IMR-90 (cell line): ENCODE measurements at regions not wholly inside any gene's neighbourhood (a gene's known extent, or its start where the extent isn't known, plus 50 kb on each side); places are given as distances from the start of the nearest gene placed in this dataset.

Experiments used
- ATAC-seq: fragments of 200-7000 bp; cut with Tn5 transposase; 2 replicates; pipeline ENCODE4 v1.9.1; 2020; ENCODE audit warnings: low read depth, mild to moderate bottlenecking, moderate library complexity
- BruUV-seq: library from RNA; stranded (reverse); fragments of 400-500 nt; replicated peaks from 2 replicates; lab custom pipeline; 2021; lab: Mats Ljungman, UMichigan
- CTCF ChIA-PET: fragments of 300-600 bp; formaldehyde crosslinking; extraction: SDS; loops from one replicate; lab custom pipeline; 2021; ENCODE audit warnings: antibody characterized with exemption; lab: Yijun Ruan, JAX
- POLR2A ChIA-PET: fragments of 300-600 bp; sonication (Branson Sonifier 250); formaldehyde crosslinking; loops from one replicate; lab custom pipeline; 2022; ENCODE audit warnings: antibody characterized with exemption; ENCODE audit not compliant: unreplicated experiment; lab: Charles Lee
- DNase-seq: peaks from one replicate; pipeline ENCODE4 v3.0.0; 2013
- H2AFZ ChIP-seq: replicated peaks from 2 replicates; pipeline ENCODE3; 2013; ENCODE audit warnings: low read length, mild to moderate bottlenecking; ENCODE audit not compliant: poor library complexity
- H2AK5ac ChIP-seq: 2 replicates; pipeline ENCODE4 v1.6.1; 2013; ENCODE audit warnings: low read depth, low read length, inconsistent platforms
- H2AK9ac ChIP-seq: replicated peaks from 2 replicates; pipeline ENCODE3; 2013; ENCODE audit warnings: mild to moderate bottlenecking, low read depth, low read length, moderate library complexity; ENCODE audit not compliant: poor library complexity
- H2BK120ac ChIP-seq: 2 replicates; pipeline ENCODE4 v1.6.1; 2013; ENCODE audit warnings: low read depth, low read length, inconsistent platforms
- H2BK15ac ChIP-seq: 3 replicates; pipeline ENCODE4 v1.6.1; 2013; ENCODE audit warnings: low read depth, low read length, inconsistent platforms
- H2BK20ac ChIP-seq: 2 replicates; pipeline ENCODE4 v1.6.1; 2013; ENCODE audit warnings: low read depth, mild to moderate bottlenecking, inconsistent platforms, low read length, moderate library complexity
- H2BK5ac ChIP-seq: 2 replicates; pipeline ENCODE4 v1.6.1; 2013; ENCODE audit warnings: mild to moderate bottlenecking, low read depth, low read length, inconsistent platforms; ENCODE audit not compliant: poor library complexity, severe bottlenecking
- H3K14ac ChIP-seq: replicated peaks from 2 replicates; pipeline ENCODE4 v1.6.1; 2013; ENCODE audit warnings: low read depth, low read length, inconsistent platforms
- H3K18ac ChIP-seq: 2 replicates; pipeline ENCODE4 v1.6.1; 2013; ENCODE audit warnings: low read depth, low read length, control low read depth
- H3K23ac ChIP-seq: 2 replicates; pipeline ENCODE4 v1.6.1; 2013; ENCODE audit warnings: low read depth, low read length, inconsistent platforms
- H3K27ac ChIP-seq: 2 replicates; pipeline ENCODE4 v1.5.1; 2013; ENCODE audit warnings: mild to moderate bottlenecking, control low read depth, low read length; ENCODE audit not compliant: insufficient read depth
- H3K27me3 ChIP-seq: 2 replicates; pipeline ENCODE4 v1.6.1; 2013; ENCODE audit warnings: low read length; ENCODE audit not compliant: control insufficient read depth, insufficient read depth
- H3K36me3 ChIP-seq: 2 replicates; pipeline ENCODE4 v1.6.1; 2013; ENCODE audit warnings: low read length, mixed read lengths; ENCODE audit not compliant: control insufficient read depth, insufficient read depth
- H3K4ac ChIP-seq: 2 replicates; pipeline ENCODE4 v1.6.1; 2013; ENCODE audit warnings: low read depth, low read length, inconsistent platforms
- H3K4me1 ChIP-seq: 2 replicates; pipeline ENCODE4 v1.6.1; 2013; ENCODE audit warnings: low read length, mixed read lengths; ENCODE audit not compliant: control insufficient read depth, insufficient read depth
- H3K4me2 ChIP-seq: 2 replicates; pipeline ENCODE4 v1.6.1; 2013; ENCODE audit warnings: low read depth, mild to moderate bottlenecking, control low read depth, low read length, moderate library complexity
- H3K4me3 ChIP-seq: 2 replicates; pipeline ENCODE4 v1.5.1; 2013; ENCODE audit warnings: low read depth, mild to moderate bottlenecking, control low read depth, low read length, moderate library complexity; ENCODE audit not compliant: insufficient read depth
- H3K56ac ChIP-seq: 2 replicates; pipeline ENCODE4 v1.6.1; 2013; ENCODE audit warnings: low read length, inconsistent platforms; ENCODE audit not compliant: insufficient read depth; ENCODE audit errors: extremely low read depth
- H3K79me1 ChIP-seq, 2 experiments: 2 replicates each; pipeline ENCODE4 v1.6.1; 2013; ENCODE audit warnings: low read length in 2 of 2, inconsistent platforms in 1 of 2, low read depth in 1 of 2
- H3K9ac ChIP-seq: 2 replicates; pipeline ENCODE4 v1.6.1; 2013; ENCODE audit warnings: low read depth, low read length, control low read depth
- H3K9me1 ChIP-seq: 2 replicates; pipeline ENCODE4 v1.6.1; 2013; ENCODE audit warnings: low read length, inconsistent platforms; ENCODE audit not compliant: insufficient read depth
- H3K9me3 ChIP-seq: 2 replicates; pipeline ENCODE4 v1.6.1; 2013; ENCODE audit warnings: low read length; ENCODE audit not compliant: control insufficient read depth, insufficient read depth
- H4K20me1 ChIP-seq: 2 replicates; pipeline ENCODE4 v1.6.1; 2013; ENCODE audit warnings: low read length, inconsistent platforms; ENCODE audit not compliant: insufficient read depth
- H4K5ac ChIP-seq: 2 replicates; pipeline ENCODE4 v1.6.1; 2013; ENCODE audit warnings: mild to moderate bottlenecking, low read depth, low read length, control low read depth
- H4K8ac ChIP-seq, 2 experiments: 2 replicates each; pipeline ENCODE4 v1.6.1; 2013; ENCODE audit warnings: low read depth in 2 of 2, low read length in 2 of 2, control low read depth in 1 of 2, inconsistent platforms in 1 of 2
- H4K91ac ChIP-seq: 2 replicates; pipeline ENCODE4 v1.6.1; 2013; ENCODE audit warnings: low read depth, low read length, inconsistent platforms; ENCODE audit not compliant: insufficient read depth
- BHLHE40 ChIP-seq: fragments of 150-350 bp; IDR thresholded peaks from 2 replicates; pipeline ENCODE4 v1.6.1; 2016; ENCODE audit warnings: mild to moderate bottlenecking, low read depth, low read length
- FOS ChIP-seq: fragments of 150-350 bp; IDR thresholded peaks from 2 replicates; pipeline ENCODE4 v1.6.1; 2016; ENCODE audit warnings: low read depth, low read length
- MAFK ChIP-seq: IDR thresholded peaks from 2 replicates; pipeline ENCODE4 v1.6.1; 2012; ENCODE audit warnings: low read depth, low read length, improper control_type of control experiment
- MXI1 ChIP-seq: IDR thresholded peaks from 2 replicates; pipeline ENCODE4 v1.6.1; 2012; ENCODE audit warnings: low read depth, mild to moderate bottlenecking, low read length, moderate library complexity, borderline replicate concordance
- NFE2L2 ChIP-seq: fragments of 150-350 bp; IDR thresholded peaks from 2 replicates; pipeline ENCODE4 v1.6.1; 2016; ENCODE audit warnings: low read depth, mild to moderate bottlenecking, low read length
- POLR2A ChIP-seq: IDR thresholded peaks from 2 replicates; pipeline ENCODE4 v1.6.1; 2012; ENCODE audit warnings: mild to moderate bottlenecking, low read depth, low read length
- WGBS, 2 experiments: methylation state at CpG; one replicate each; pipeline versions ENCODE4 v1.1.5 to v1.1.7; 2013; ENCODE audit warnings: missing lambda C conversion rate in 2 of 2; ENCODE audit not compliant: insufficient read length in 1 of 2; ENCODE audit errors: extremely low coverage in 2 of 2; 5-methylcytosine and 5-hydroxymethylcytosine counted together
- dilution Hi-C: fragments of 300-500 bp; cut with HindIII; formaldehyde crosslinking; loops from one replicate; pipeline ENCODE4 v1.14.3; 2018; ENCODE audit warnings: low sequenced_read_pairs; ENCODE audit not compliant: unreplicated experiment
- in situ Hi-C: fragments of 300-500 bp; cut with MboI; formaldehyde crosslinking; loops from 3 replicates; pipeline ENCODE4 v1.14.3; 2019; ENCODE audit warnings: low sequenced_read_pairs, inconsistent platforms, mixed read lengths
- intact Hi-C: fragments of 100-400 bp; cut with micrococcal nuclease; formaldehyde crosslinking; loops from 2 replicates; pipeline ENCODE4 v1.10.0; 2022
- TF ChIP-seq, protein P1 (sequence below): fragments of 150-350 bp; IDR thresholded peaks from 2 replicates; pipeline ENCODE4 v1.6.1; 2017; ENCODE audit warnings: mild to moderate bottlenecking, antibody characterized with exemption, low read length, low read depth

DNA sequence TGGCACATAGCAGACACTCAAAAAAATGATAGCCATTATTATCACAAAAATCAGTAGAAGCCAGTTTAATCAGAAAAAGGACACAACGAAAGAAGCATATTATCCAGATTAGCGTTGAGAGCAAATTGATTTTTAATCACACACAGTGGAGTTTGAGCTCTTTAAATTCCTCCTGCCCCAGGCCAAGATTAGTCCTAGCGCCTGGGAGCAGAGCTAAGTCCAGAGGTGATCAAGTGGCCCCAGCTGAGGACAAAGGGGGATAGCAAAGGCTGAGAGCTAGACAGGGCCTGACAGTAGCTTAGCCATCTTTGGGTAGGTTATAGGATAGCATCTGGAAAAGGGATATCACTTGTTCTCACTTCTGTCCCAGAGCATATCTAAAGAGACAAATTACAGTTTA is 133.6 kb downstream of the NXPE2 start:
- H3K14ac ChIP-seq, result no peak overlapping the region
- intact Hi-C loops, result no loop called here
- no peaks in the 10 kb centered on the region; the same call in 1 of the 2 replicates for H3K9me3 ChIP-seq
- no peak overlapping the region for H4K8ac ChIP-seq
- no peak overlapping the region for H2BK120ac ChIP-seq
- no peak overlapping the region for H4K91ac ChIP-seq
- H4K20me1 ChIP-seq, result no peaks in the 10 kb centered on the region
- no TSS peak for BruUV-seq
- ChIA-PET CTCF (no interaction called here), POLR2A (no interaction called here)
- dilution Hi-C loops, result no loop called here
- no peak overlapping the region for H3K4me2 ChIP-seq
- no peak overlapping the region for H2BK5ac ChIP-seq
- H3K18ac ChIP-seq, result no peak overlapping the region
- H3K4me1 ChIP-seq, result no peaks in the 10 kb centered on the region
- no peaks in the 10 kb centered on the region for H3K27me3 ChIP-seq
- no peak overlapping the region for H3K4ac ChIP-seq
- H3K4me3 ChIP-seq, result no peak overlapping the region
- H3K9ac ChIP-seq, result no peak overlapping the region
- no peaks in the 10 kb centered on the region for H3K79me1 ChIP-seq
- no CpG with 5 or more reads among the region's 3 CpGs for WGBS, 2 experiments
- no peak overlapping the region for H2AFZ ChIP-seq
- no peak overlapping the region for H2AK9ac ChIP-seq
- H4K5ac ChIP-seq, result no peak overlapping the region
- H3K27ac ChIP-seq, result no peak overlapping the region
- no peak overlapping the region for H2BK20ac ChIP-seq
- ATAC-seq (no peak), DNase-seq (no peak)
- H2BK15ac ChIP-seq, result no peak overlapping the region
- TF ChIP-seq MAFK (no peak), FOS (no peak), POLR2A (no peak), NFE2L2 (no peak), MXI1 (no peak), BHLHE40 (no peak)
- TF ChIP-seq, protein P1, sequence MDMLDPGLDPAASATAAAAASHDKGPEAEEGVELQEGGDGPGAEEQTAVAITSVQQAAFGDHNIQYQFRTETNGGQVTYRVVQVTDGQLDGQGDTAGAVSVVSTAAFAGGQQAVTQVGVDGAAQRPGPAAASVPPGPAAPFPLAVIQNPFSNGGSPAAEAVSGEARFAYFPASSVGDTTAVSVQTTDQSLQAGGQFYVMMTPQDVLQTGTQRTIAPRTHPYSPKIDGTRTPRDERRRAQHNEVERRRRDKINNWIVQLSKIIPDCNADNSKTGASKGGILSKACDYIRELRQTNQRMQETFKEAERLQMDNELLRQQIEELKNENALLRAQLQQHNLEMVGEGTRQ, result no peak
- H3K36me3 ChIP-seq, result no peaks in the 10 kb centered on the region
- H3K56ac ChIP-seq, result no peak overlapping the region
- no peaks in the 10 kb centered on the region for H3K9me1 ChIP-seq
- in situ Hi-C loops, result no loop called here
- no peak overlapping the region for H2AK5ac ChIP-seq
- H3K23ac ChIP-seq, result no peak overlapping the region
